H9 (cell line): ENCODE measurements at regions not wholly inside any gene's neighbourhood (a gene's known extent, or its start where the extent isn't known, plus 50 kb on each side); places are given as distances from the start of the nearest gene placed in this dataset.

ENCODE experiments used
- DNase-seq: peaks from one replicate; pipeline ENCODE4 v3.0.0-alpha.2; 2017
- H2AFZ ChIP-seq: one replicate; pipeline ENCODE4 v1.6.1; 2013; ENCODE audit warnings: mild to moderate bottlenecking, low read length, control low read depth, moderate library complexity
- H2AK5ac ChIP-seq: 2 replicates; pipeline ENCODE4 v1.6.1; 2013; ENCODE audit warnings: low read length, control low read depth, mixed read lengths; ENCODE audit not compliant: insufficient read length
- H2BK120ac ChIP-seq: one replicate; pipeline ENCODE4 v1.6.1; 2013; ENCODE audit warnings: low read depth, mild to moderate bottlenecking, low read length, control low read depth, inconsistent platforms; ENCODE audit not compliant: poor library complexity, severe bottlenecking
- H2BK12ac ChIP-seq: 2 replicates; pipeline ENCODE4 v1.6.1; 2013; ENCODE audit warnings: low read length, control low read depth, mixed read lengths, low read depth; ENCODE audit not compliant: insufficient read length
- H2BK15ac ChIP-seq: 2 replicates; pipeline ENCODE4 v1.6.1; 2013; ENCODE audit warnings: low read depth, low read length, control low read depth
- H2BK20ac ChIP-seq: one replicate; pipeline ENCODE4 v1.6.1; 2013; ENCODE audit warnings: low read depth, mild to moderate bottlenecking, low read length, control low read depth, inconsistent platforms; ENCODE audit not compliant: poor library complexity, severe bottlenecking
- H2BK5ac ChIP-seq: 2 replicates; pipeline ENCODE4 v1.6.1; 2013; ENCODE audit warnings: low read length, control low read depth, mixed read lengths; ENCODE audit not compliant: insufficient read length
- H3K14ac ChIP-seq: 2 replicates; pipeline ENCODE4 v1.6.1; 2013; ENCODE audit warnings: low read length, control low read depth; ENCODE audit not compliant: insufficient read depth
- H3K18ac ChIP-seq: 2 replicates; pipeline ENCODE4 v1.6.1; 2013; ENCODE audit warnings: low read depth, mild to moderate bottlenecking, mixed read lengths, low read length, control low read depth; ENCODE audit not compliant: insufficient read length
- H3K23ac ChIP-seq: 2 replicates; pipeline ENCODE4 v1.6.1; 2013; ENCODE audit warnings: low read length, control low read depth, mixed read lengths, low read depth; ENCODE audit not compliant: insufficient read length
- H3K23me2 ChIP-seq: 2 replicates; pipeline ENCODE4 v1.6.1; 2013; ENCODE audit warnings: low read depth, mild to moderate bottlenecking, mixed read lengths, low read length, control low read depth; ENCODE audit not compliant: insufficient read length, poor library complexity, severe bottlenecking
- H3K27ac ChIP-seq: 2 replicates; pipeline ENCODE4 v1.5.1; 2013; ENCODE audit warnings: low read length, control low read depth, mixed read lengths, low read depth; ENCODE audit not compliant: insufficient read length
- H3K27me3 ChIP-seq: 2 replicates; pipeline ENCODE4 v1.6.1; 2013; ENCODE audit warnings: low read length, control low read depth, inconsistent platforms; ENCODE audit not compliant: insufficient read depth
- H3K4ac ChIP-seq: 2 replicates; pipeline ENCODE4 v1.6.1; 2013; ENCODE audit warnings: low read depth, mild to moderate bottlenecking, control low read depth, inconsistent platforms, low read length, moderate library complexity
- H3K4me1 ChIP-seq: 2 replicates; pipeline ENCODE4 v1.6.1; 2013; ENCODE audit warnings: low read length, control low read depth, inconsistent platforms; ENCODE audit not compliant: insufficient read depth
- H3K4me2 ChIP-seq: 2 replicates; pipeline ENCODE4 v1.6.1; 2013; ENCODE audit warnings: low read length, control low read depth, mixed read lengths; ENCODE audit not compliant: insufficient read length, insufficient read depth
- H3K56ac ChIP-seq: 2 replicates; pipeline ENCODE4 v1.6.1; 2013; ENCODE audit warnings: low read depth, mild to moderate bottlenecking, mixed read lengths, low read length, control low read depth; ENCODE audit not compliant: insufficient read length
- H3K79me1 ChIP-seq: 2 replicates; pipeline ENCODE4 v1.6.1; 2013; ENCODE audit warnings: low read depth, mild to moderate bottlenecking, moderate library complexity, low read length, control low read depth, inconsistent platforms; ENCODE audit not compliant: insufficient read depth, poor library complexity, severe bottlenecking
- H3K79me2 ChIP-seq: 2 replicates; pipeline ENCODE4 v1.6.1; 2013; ENCODE audit warnings: low read length, control low read depth, inconsistent platforms; ENCODE audit not compliant: insufficient read depth
- H3K9ac ChIP-seq: 2 replicates; pipeline ENCODE4 v1.6.1; 2013; ENCODE audit warnings: low read length, control low read depth, mixed read lengths; ENCODE audit not compliant: insufficient read length; ENCODE audit errors: extremely low read depth
- H3K9me3 ChIP-seq: one replicate; pipeline ENCODE4 v1.6.1; 2013; ENCODE audit warnings: low read depth, low read length, inconsistent platforms; ENCODE audit not compliant: control insufficient read depth
- H3T11ph ChIP-seq: one replicate; pipeline ENCODE4 v1.6.1; 2013; ENCODE audit warnings: mild to moderate bottlenecking, low read length, control low read depth, inconsistent platforms
- H4K20me1 ChIP-seq: one replicate; pipeline ENCODE4 v1.6.1; 2013; ENCODE audit not compliant: control insufficient read depth, insufficient read length, insufficient read depth
- H4K5ac ChIP-seq: 2 replicates; pipeline ENCODE4 v1.6.1; 2013; ENCODE audit warnings: low read depth, mild to moderate bottlenecking, mixed read lengths, low read length, control low read depth; ENCODE audit not compliant: insufficient read length
- H4K8ac ChIP-seq: replicated peaks from 2 replicates; pipeline ENCODE4 v1.6.1; 2013; ENCODE audit warnings: low read length, control low read depth, mixed read lengths, low read depth; ENCODE audit not compliant: insufficient read length
- H4K91ac ChIP-seq: 2 replicates; pipeline ENCODE4 v1.6.1; 2013; ENCODE audit warnings: low read depth, mild to moderate bottlenecking, moderate library complexity, mixed read lengths, low read length, control low read depth; ENCODE audit not compliant: insufficient read length
- H3K27ac Mint-ChIP-seq, 3 experiments: 2 replicates in 2 of 3; 3 replicates in 1 of 3; pipeline ENCODE4 v1.8.0; 2020 to 2021; ENCODE audit warnings: mixed read lengths in 3 of 3, mild to moderate bottlenecking in 1 of 3, moderate library complexity in 1 of 3
- H3K27me3 Mint-ChIP-seq: 2 replicates; pipeline ENCODE4 v1.8.0; 2021; ENCODE audit warnings: low read depth, mild to moderate bottlenecking, moderate library complexity, mixed read lengths
- H3K36me3 Mint-ChIP-seq, 3 experiments: 2 replicates in 2 of 3; 3 replicates in 1 of 3; pipeline ENCODE4 v1.8.0; 2020 to 2021; ENCODE audit warnings: low read depth in 3 of 3, mixed read lengths in 3 of 3; ENCODE audit not compliant: insufficient read depth in 1 of 3
- H3K4me1 Mint-ChIP-seq, 2 experiments: 2 replicates each; pipeline ENCODE4 v1.8.0; 2020; ENCODE audit warnings: mixed read lengths in 2 of 2
- H3K4me3 Mint-ChIP-seq, 2 experiments: 2 replicates in 1 of 2; 3 replicates in 1 of 2; pipeline ENCODE4 v1.8.0; 2020 to 2021; ENCODE audit warnings: mild to moderate bottlenecking in 2 of 2, mixed read lengths in 2 of 2, moderate library complexity in 1 of 2
- H3K9me3 Mint-ChIP-seq, 2 experiments: 2 replicates in 1 of 2; 3 replicates in 1 of 2; pipeline ENCODE4 v1.8.0; 2020; ENCODE audit warnings: mild to moderate bottlenecking in 2 of 2, mixed read lengths in 2 of 2, moderate library complexity in 1 of 2
- CTCF ChIP-seq: fragments of 200-600 bp; sonication (generic); conservative IDR thresholded peaks from 3 replicates; pipeline ENCODE4 v1.8.0; 2021; ENCODE audit warnings: antibody characterized with exemption, mild to moderate bottlenecking
- whole genome bisulfite sequencing: extraction: QIAGEN DNeasy Blood & Tissue Kit; methylation state at CpG from one replicate; pipeline ENCODE4 v1.1.7; 2013; ENCODE audit warnings: missing lambda C conversion rate, low lambda C conversion rate, mixed read lengths; ENCODE audit not compliant: insufficient read length; ENCODE audit errors: extremely low coverage; 5-methylcytosine and 5-hydroxymethylcytosine counted together

GRCh38 chr3:39716849-39717248 is 92.6 kb upstream of the MYRIP start:
- Mint-ChIP-seq H3K4me3 (no peak overlapping the region), H3K4me1 (peaks cover 4 to 5% of the 10 kb centered on the region in 2 experiments; a peak in 2 of 4 replicates), H3K36me3 (no peaks in the 10 kb centered on the region), H3K27ac (no peak overlapping the region), H3K9me3 (peaks cover 2 to 4% of the 10 kb centered on the region in 2 experiments; a peak in 2 of 5 replicates), H3K27me3 (no peaks in the 10 kb centered on the region; the same call in 1 of the 2 replicates)
- Histone ChIP-seq H3K4me2 (no peak overlapping the region), H3K27ac (no peak overlapping the region), H3K18ac (no peak overlapping the region), H3K9ac (no peak overlapping the region), H3K4me1 (no peaks in the 10 kb centered on the region), H3K79me1 (no peaks in the 10 kb centered on the region), H4K91ac (no peak overlapping the region), H3T11ph (no peak overlapping the region), H2AK5ac (no peak overlapping the region), H3K79me2 (no peaks in the 10 kb centered on the region), H2BK15ac (no peak overlapping the region), H2BK5ac (no peak overlapping the region), H3K14ac (no peak overlapping the region), H3K27me3 (no peaks in the 10 kb centered on the region), H3K23me2 (no peaks in the 10 kb centered on the region), H4K8ac (no peak overlapping the region), H3K9me3 (no peaks in the 10 kb centered on the region), H3K56ac (no peak overlapping the region), H4K20me1 (no peaks in the 10 kb centered on the region), H2BK12ac (no peak overlapping the region), H2BK120ac (no peak overlapping the region), H3K4ac (no peak overlapping the region), H4K5ac (no peak overlapping the region), H3K23ac (no peak overlapping the region), H2BK20ac (no peak overlapping the region), H2AFZ (no peak overlapping the region)
- no peak for TF ChIP-seq CTCF
- no peak for DNase-seq
- WGBS, result no CpG with 5 or more reads among the region's 3 CpGs
